C4-2B (cell line): ENCODE measurements at regions not wholly inside any gene's neighbourhood (a gene's known extent, or its start where the extent isn't known, plus 50 kb on each side); places are given as distances from the start of the nearest gene placed in this dataset.

Experiments used
- CTCF ChIP-seq: fragments of 450-650 bp; conservative IDR thresholded peaks from 2 replicates; pipeline ENCODE4 v1.5.1; 2017; ENCODE audit warnings: mild to moderate bottlenecking
- ZFX ChIP-seq: fragments of 450-650 bp; IDR thresholded peaks from 2 replicates; pipeline ENCODE4 v1.6.1; 2017

GRCh38 chr3:8273479-8273878 is 228.1 kb upstream of the LMCD1 start:
- TF ChIP-seq CTCF (no peak), ZFX (no peak)
